CD14-positive monocyte (primary cell): ENCODE measurements at regions not wholly inside any gene's neighbourhood (a gene's known extent, or its start where the extent isn't known, plus 50 kb on each side); places are given as distances from the start of the nearest gene placed in this dataset.

ENCODE experiments used
- DNase-seq, 3 donors: peaks; one replicate each; pipeline ENCODE4 v3.0.0-alpha.2; 2011 to 2022
- H2AFZ ChIP-seq: 2 replicates; pipeline ENCODE4 v1.6.0; 2012; ENCODE audit warnings: mild to moderate bottlenecking, low read depth, low read length, inconsistent platforms; ENCODE audit not compliant: insufficient read depth, poor library complexity, severe bottlenecking
- H3K27ac ChIP-seq, 2 donors: 1 replicate in 1 of 2; 2 replicates in 1 of 2; pipeline ENCODE4 v1.5.1; 2012 to 2013; ENCODE audit warnings: low read length in 2 of 2, control low read depth in 1 of 2, inconsistent platforms in 1 of 2, low read depth in 1 of 2, mild to moderate bottlenecking in 1 of 2
- H3K27me3 ChIP-seq, 2 donors: one replicate each; pipeline versions ENCODE4 v1.6.0 to v1.6.1; 2011 to 2013; ENCODE audit warnings: low read length in 2 of 2; ENCODE audit not compliant: control insufficient read depth in 2 of 2, insufficient read depth in 2 of 2
- H3K36me3 ChIP-seq, 2 donors: replicated peaks in 1 of 2; 1 replicate in 1 of 2; 2 replicates in 1 of 2; pipeline versions ENCODE4 v1.5.1 to v1.6.1; 2012 to 2013; ENCODE audit warnings: low read length in 2 of 2, control low read depth in 1 of 2, inconsistent platforms in 1 of 2, mild to moderate bottlenecking in 1 of 2; ENCODE audit not compliant: insufficient read depth in 2 of 2, control insufficient read depth in 1 of 2
- H3K4me1 ChIP-seq, 2 donors: 1 replicate in 1 of 2; 2 replicates in 1 of 2; pipeline versions ENCODE4 v1.5.1 to v1.6.1; 2012 to 2013; ENCODE audit warnings: low read length in 2 of 2, control low read depth in 1 of 2, inconsistent platforms in 1 of 2, mild to moderate bottlenecking in 1 of 2, moderate library complexity in 1 of 2; ENCODE audit not compliant: insufficient read depth in 2 of 2, control insufficient read depth in 1 of 2
- H3K4me2 ChIP-seq: replicated peaks from 2 replicates; pipeline ENCODE3; 2012; ENCODE audit warnings: low read length, moderate library complexity, mild to moderate bottlenecking; ENCODE audit not compliant: poor library complexity, severe bottlenecking; ENCODE audit errors: extremely low read depth
- H3K4me3 ChIP-seq, 3 experiments: fragments of 200-600 bp in 1 of 3; sonication (generic) in 1 of 3; replicated peaks in 1 of 3; 1 replicate in 2 of 3; 2 replicates in 1 of 3; pipeline ENCODE4 v1.5.1; 2011 to 2013; ENCODE audit warnings: low read length in 3 of 3, mild to moderate bottlenecking in 3 of 3, control low read depth in 2 of 3, low read depth in 2 of 3, inconsistent platforms in 1 of 3, moderate library complexity in 1 of 3
- H3K79me2 ChIP-seq: 2 replicates; pipeline ENCODE4 v1.6.0; 2012; ENCODE audit warnings: mild to moderate bottlenecking, control low read depth, inconsistent platforms, low read length, moderate library complexity; ENCODE audit not compliant: insufficient read depth
- H3K9ac ChIP-seq: 2 replicates; pipeline ENCODE4 v1.6.0; 2017; ENCODE audit warnings: low read length, mild to moderate bottlenecking; ENCODE audit not compliant: insufficient read depth, poor library complexity, severe bottlenecking
- H3K9me3 ChIP-seq, 2 donors: replicated peaks in 1 of 2; 1 replicate in 1 of 2; 2 replicates in 1 of 2; pipeline versions ENCODE4 v1.5.1 to v1.6.1; 2012 to 2013; ENCODE audit warnings: low read length in 2 of 2, control low read depth in 1 of 2; ENCODE audit not compliant: control insufficient read depth in 1 of 2, insufficient read depth in 1 of 2
- H4K20me1 ChIP-seq: 2 replicates; pipeline ENCODE4 v1.6.0; 2012; ENCODE audit warnings: mild to moderate bottlenecking, low read length, control low read depth, moderate library complexity; ENCODE audit not compliant: insufficient read depth
- H3K27ac Mint-ChIP-seq, 7 donors: one replicate each; pipeline ENCODE4 v1.8.0; 2020; ENCODE audit warnings: mild to moderate bottlenecking in 7 of 7, mixed read lengths in 7 of 7, moderate library complexity in 6 of 7, inconsistent platforms in 2 of 7
- H3K27me3 Mint-ChIP-seq, 3 donors: one replicate each; pipeline ENCODE4 v1.8.0; 2021 to 2022; ENCODE audit warnings: low read depth in 3 of 3, mild to moderate bottlenecking in 3 of 3, mixed read lengths in 3 of 3, moderate library complexity in 3 of 3, inconsistent platforms in 1 of 3
- H3K36me3 Mint-ChIP-seq, 2 donors: one replicate each; pipeline ENCODE4 v1.8.0; 2020; ENCODE audit warnings: mixed read lengths in 2 of 2, inconsistent platforms in 1 of 2, mild to moderate bottlenecking in 1 of 2
- H3K4me1 Mint-ChIP-seq: one replicate; pipeline ENCODE4 v1.8.0; 2020; ENCODE audit warnings: mild to moderate bottlenecking, mixed read lengths
- H3K4me3 Mint-ChIP-seq, 2 donors: one replicate each; pipeline ENCODE4 v1.8.0; 2020; ENCODE audit warnings: mild to moderate bottlenecking in 2 of 2, mixed read lengths in 2 of 2, moderate library complexity in 1 of 2
- H3K9me3 Mint-ChIP-seq, 7 donors: one replicate each; pipeline ENCODE4 v1.8.0; 2020 to 2022; ENCODE audit warnings: mixed read lengths in 7 of 7, mild to moderate bottlenecking in 6 of 7, moderate library complexity in 6 of 7, inconsistent platforms in 2 of 7
- WGBS: methylation state at CpG from one replicate; pipeline ENCODE4 v1.1.5; 2013; ENCODE audit warnings: missing lambda C conversion rate; ENCODE audit not compliant: insufficient coverage; 5-methylcytosine and 5-hydroxymethylcytosine counted together
- intact Hi-C, 2 donors: fragments of 100-400 bp; cut with micrococcal nuclease; formaldehyde crosslinking; loops; one replicate each; pipeline versions ENCODE4 v1.15.0 to v1.15.1; 2023
- TF ChIP-seq, protein P1 (sequence below): fragments of 200-600 bp; IDR thresholded peaks from one replicate; pipeline ENCODE4 v1.8.0; 2022; ENCODE audit warnings: antibody characterized with exemption, mild to moderate bottlenecking

DNA sequence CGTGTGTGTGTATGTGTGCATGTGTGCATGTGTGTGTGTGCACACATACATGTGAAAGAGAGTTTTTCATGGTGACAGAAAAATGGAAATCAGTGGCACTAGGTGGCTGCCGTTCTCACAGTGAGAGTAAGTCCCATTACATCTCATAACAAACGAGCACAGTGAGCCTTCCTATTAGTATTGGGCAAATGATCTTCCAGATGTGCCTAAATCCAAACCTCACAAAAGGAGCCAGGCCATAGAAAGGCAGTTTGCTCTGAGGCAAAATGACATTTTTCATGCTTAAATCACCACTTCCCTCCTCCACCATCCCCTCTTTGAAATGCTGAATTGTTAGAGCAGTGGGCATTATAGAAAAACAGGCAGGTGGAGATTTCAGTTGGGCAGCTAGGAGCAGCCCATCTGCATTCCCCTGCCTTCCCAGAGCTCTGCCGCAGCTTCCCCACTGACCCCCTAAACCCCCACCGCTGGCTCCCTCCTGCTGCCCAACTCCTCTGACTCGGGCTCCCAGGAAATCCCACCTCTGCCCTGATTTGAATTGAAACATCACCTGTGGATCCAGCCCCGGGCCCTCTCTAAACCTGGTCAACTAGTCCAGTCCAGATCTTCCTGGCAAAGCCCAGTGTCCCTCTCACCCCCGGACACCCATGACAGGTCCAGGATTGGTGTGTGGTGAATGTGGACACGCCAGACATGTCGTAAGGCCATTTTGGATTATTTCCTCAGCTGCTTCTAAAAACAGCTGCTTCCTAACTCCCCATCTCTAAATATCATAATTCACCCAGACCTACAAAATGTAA lies 190.5 kb downstream of the SEC16B start:
- peaks cover 0 to 14% (median 0%) of the 10 kb centered on the region in 7 donors for H3K9me3 Mint-ChIP-seq
- Histone ChIP-seq H3K9me3 (peaks cover 0 to under 1% of the 10 kb centered on the region in 2 donors), H3K9ac (no peak overlapping the region), H3K36me3 (no peaks in the 10 kb centered on the region), H3K4me3 (no peak overlapping the region), H3K27ac (no peak overlapping the region), H3K27me3 (no peaks in the 10 kb centered on the region), H3K4me1 (no peaks in the 10 kb centered on the region), H3K79me2 (no peaks in the 10 kb centered on the region), H3K4me2 (no peak overlapping the region), H4K20me1 (no peaks in the 10 kb centered on the region), H2AFZ (no peak overlapping the region)
- no peak for DNase-seq
- intact Hi-C loops = no loop called here
- peaks cover 2 to 3% (median 2%) of the 10 kb centered on the region in 3 donors for H3K27me3 Mint-ChIP-seq
- no peak overlapping the region for H3K27ac Mint-ChIP-seq
- TF ChIP-seq, protein P1, sequence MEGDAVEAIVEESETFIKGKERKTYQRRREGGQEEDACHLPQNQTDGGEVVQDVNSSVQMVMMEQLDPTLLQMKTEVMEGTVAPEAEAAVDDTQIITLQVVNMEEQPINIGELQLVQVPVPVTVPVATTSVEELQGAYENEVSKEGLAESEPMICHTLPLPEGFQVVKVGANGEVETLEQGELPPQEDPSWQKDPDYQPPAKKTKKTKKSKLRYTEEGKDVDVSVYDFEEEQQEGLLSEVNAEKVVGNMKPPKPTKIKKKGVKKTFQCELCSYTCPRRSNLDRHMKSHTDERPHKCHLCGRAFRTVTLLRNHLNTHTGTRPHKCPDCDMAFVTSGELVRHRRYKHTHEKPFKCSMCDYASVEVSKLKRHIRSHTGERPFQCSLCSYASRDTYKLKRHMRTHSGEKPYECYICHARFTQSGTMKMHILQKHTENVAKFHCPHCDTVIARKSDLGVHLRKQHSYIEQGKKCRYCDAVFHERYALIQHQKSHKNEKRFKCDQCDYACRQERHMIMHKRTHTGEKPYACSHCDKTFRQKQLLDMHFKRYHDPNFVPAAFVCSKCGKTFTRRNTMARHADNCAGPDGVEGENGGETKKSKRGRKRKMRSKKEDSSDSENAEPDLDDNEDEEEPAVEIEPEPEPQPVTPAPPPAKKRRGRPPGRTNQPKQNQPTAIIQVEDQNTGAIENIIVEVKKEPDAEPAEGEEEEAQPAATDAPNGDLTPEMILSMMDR = no peak
- no peak overlapping the region for H3K4me3 Mint-ChIP-seq
- 70% methylated on average over 3 of the region's 10 CpGs for WGBS
- H3K4me1 Mint-ChIP-seq = no peaks in the 10 kb centered on the region
- H3K36me3 Mint-ChIP-seq = no peaks in the 10 kb centered on the region

DNA sequence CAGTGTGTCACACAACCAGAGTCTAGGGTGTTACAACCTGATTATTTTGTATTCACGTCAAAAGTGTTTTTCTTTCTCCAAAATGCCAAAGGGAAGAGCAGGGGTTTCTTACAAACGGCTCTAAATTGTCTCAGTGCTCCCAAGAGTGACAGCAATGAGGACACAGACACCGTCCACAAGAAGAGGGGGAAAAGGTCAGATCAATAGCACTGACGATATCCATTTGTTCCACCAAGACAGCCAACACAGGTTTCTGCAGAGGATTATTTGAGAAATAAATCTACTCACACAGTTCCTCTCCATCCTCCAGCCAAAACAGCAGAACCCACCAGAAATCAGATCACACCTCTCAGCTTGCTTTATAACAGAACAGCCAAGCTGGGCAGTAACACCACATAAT lies 193.9 kb downstream of the SEC16B start:
- H3K9ac ChIP-seq = no peak overlapping the region
- H3K4me1 ChIP-seq = no peaks in the 10 kb centered on the region
- H3K79me2 ChIP-seq = no peaks in the 10 kb centered on the region
- Mint-ChIP-seq H3K9me3 (peaks cover 0 to 21% (median 7%) of the 10 kb centered on the region in 7 donors), H3K36me3 (no peaks in the 10 kb centered on the region), H3K27me3 (peaks cover 0 to 3% (median 2%) of the 10 kb centered on the region in 3 donors), H3K4me3 (no peak overlapping the region), H3K4me1 (no peaks in the 10 kb centered on the region), H3K27ac (no peak overlapping the region)
- intact Hi-C loops = no loop called here
- H2AFZ ChIP-seq = no peak overlapping the region
- H4K20me1 ChIP-seq = no peaks in the 10 kb centered on the region
- no peaks in the 10 kb centered on the region for H3K36me3 ChIP-seq
- no peak for DNase-seq
- no peak overlapping the region for H3K27ac ChIP-seq
- no peak overlapping the region for H3K4me3 ChIP-seq
- TF ChIP-seq, protein P1 = no peak
- WGBS = 63% methylated on average over 2 of the region's 4 CpGs
- H3K9me3 ChIP-seq = peaks cover 4 to 12% of the 10 kb centered on the region in 2 donors
- H3K4me2 ChIP-seq = no peak overlapping the region
- no peaks in the 10 kb centered on the region for H3K27me3 ChIP-seq
